OCI-LY1 (cell line): ENCODE measurements at regions not wholly inside any gene's neighbourhood (a gene's known extent, or its start where the extent isn't known, plus 50 kb on each side); places are given as distances from the start of the nearest gene placed in this dataset.

Experiments
- H2AFZ ChIP-seq: fragments of 200-600 bp; sonication (generic), shearing (Covaris generic); 2 replicates; pipeline ENCODE4 v1.6.0; 2014; ENCODE audit warnings: antibody characterized with exemption, mild to moderate bottlenecking, low read length
- H3F3A ChIP-seq: fragments of 200-600 bp; sonication (generic), shearing (Covaris generic); 2 replicates; pipeline ENCODE4 v1.6.0; 2014; ENCODE audit warnings: mild to moderate bottlenecking, antibody characterized with exemption, low read length, moderate library complexity; ENCODE audit not compliant: insufficient read depth
- H3K27ac ChIP-seq: fragments of 200-600 bp; sonication (generic); 2 replicates; pipeline ENCODE4 v1.5.1; 2014; ENCODE audit warnings: low read length, mixed run types, mild to moderate bottlenecking, low read depth; ENCODE audit not compliant: poor library complexity, severe bottlenecking
- H3K27me3 ChIP-seq: fragments of 200-600 bp; sonication (generic); 2 replicates; pipeline ENCODE4 v1.6.0; 2014; ENCODE audit warnings: antibody characterized with exemption, mild to moderate bottlenecking, low read length, moderate library complexity; ENCODE audit not compliant: insufficient read depth
- H3K36me3 ChIP-seq: fragments of 200-600 bp; sonication (generic); 2 replicates; pipeline ENCODE4 v1.6.1; 2014; ENCODE audit warnings: mild to moderate bottlenecking, antibody characterized with exemption, low read length, moderate library complexity, mixed read lengths; ENCODE audit not compliant: insufficient read depth
- H3K4me1 ChIP-seq: fragments of 200-600 bp; sonication (generic); 2 replicates; pipeline ENCODE4 v1.5.1; 2014; ENCODE audit warnings: mild to moderate bottlenecking, low read length, moderate library complexity; ENCODE audit not compliant: insufficient read depth, severe bottlenecking
- H3K4me2 ChIP-seq: fragments of 200-600 bp; sonication (generic), shearing (Covaris generic); 2 replicates; pipeline ENCODE4 v1.6.1; 2014; ENCODE audit warnings: low read length
- H3K4me3 ChIP-seq: fragments of 200-600 bp; sonication (generic); 2 replicates; pipeline ENCODE4 v1.5.1; 2014; ENCODE audit warnings: low read length, low read depth, mild to moderate bottlenecking, mixed read lengths; ENCODE audit not compliant: poor library complexity, severe bottlenecking
- H3K79me2 ChIP-seq: fragments of 200-600 bp; shearing (Covaris generic); 2 replicates; pipeline ENCODE4 v1.6.1; 2016; ENCODE audit warnings: mixed run types, low read length, mixed read lengths; ENCODE audit not compliant: insufficient read depth
- H3K9ac ChIP-seq: fragments of 200-600 bp; sonication (generic), shearing (Covaris generic); 2 replicates; pipeline ENCODE4 v1.6.1; 2014; ENCODE audit warnings: mild to moderate bottlenecking, low read length, mixed read lengths
- H3K9me2 ChIP-seq: fragments of 200-600 bp; sonication (generic), shearing (Covaris generic); 2 replicates; pipeline ENCODE4 v1.6.1; 2014; ENCODE audit warnings: low read depth, mild to moderate bottlenecking, low read length, mixed read lengths
- H3K9me3 ChIP-seq: fragments of 200-600 bp; shearing (Covaris generic); 2 replicates; pipeline ENCODE4 v1.6.1; 2014; ENCODE audit warnings: low read length, mixed read lengths
- H4K20me1 ChIP-seq: fragments of 200-600 bp; sonication (generic), shearing (Covaris generic); 2 replicates; pipeline ENCODE4 v1.6.0; 2016; ENCODE audit warnings: mild to moderate bottlenecking, low read length; ENCODE audit not compliant: insufficient read depth
- CTCF ChIP-seq: fragments of 200-600 bp; sonication (generic), shearing (Covaris generic); IDR thresholded peaks from 2 replicates; pipeline ENCODE4 v1.5.1; 2017; ENCODE audit warnings: mild to moderate bottlenecking, antibody characterized with exemption, low read length, moderate library complexity, mixed read lengths
- EZH2 ChIP-seq: fragments of 200-600 bp; sonication (generic), shearing (Covaris generic); IDR thresholded peaks from 2 replicates; pipeline ENCODE4 v1.8.0; 2017; ENCODE audit warnings: borderline replicate concordance, mixed run types, mild to moderate bottlenecking, antibody characterized with exemption, low read length, moderate library complexity, mixed read lengths

- no peak overlapping the region for H3K4me3 ChIP-seq
- no peak overlapping the region for H3K4me2 ChIP-seq
- H3F3A ChIP-seq = no peaks in the 10 kb centered on the region
- no peak overlapping the region for H2AFZ ChIP-seq
- no peaks in the 10 kb centered on the region for H3K9me3 ChIP-seq
- no peak overlapping the region for H3K27ac ChIP-seq
- no peaks in the 10 kb centered on the region for H4K20me1 ChIP-seq
- TF ChIP-seq CTCF (no peak), EZH2 (no peak)
- no peaks in the 10 kb centered on the region for H3K36me3 ChIP-seq
- no peaks in the 10 kb centered on the region for H3K4me1 ChIP-seq
- no peaks in the 10 kb centered on the region for H3K9me2 ChIP-seq
- no peaks in the 10 kb centered on the region for H3K27me3 ChIP-seq
- H3K9ac ChIP-seq = no peak overlapping the region
- no peaks in the 10 kb centered on the region for H3K79me2 ChIP-seq
Observed at GRCh38 chr7:153047079-153047959, 287.8 kb downstream of the ACTR3B start.

GRCh38 chr7:153052206-153052605 is 292.7 kb downstream of the ACTR3B start:
- H3K79me2 ChIP-seq = no peaks in the 10 kb centered on the region
- no peaks in the 10 kb centered on the region for H3F3A ChIP-seq
- TF ChIP-seq EZH2 (no peak), CTCF (no peak)
- no peak overlapping the region for H3K27ac ChIP-seq
- H3K27me3 ChIP-seq = no peaks in the 10 kb centered on the region
- no peak overlapping the region for H3K4me3 ChIP-seq
- no peaks in the 10 kb centered on the region for H3K36me3 ChIP-seq
- H3K9me2 ChIP-seq = no peaks in the 10 kb centered on the region
- no peaks in the 10 kb centered on the region for H3K4me1 ChIP-seq
- no peak overlapping the region for H3K4me2 ChIP-seq
- no peak overlapping the region for H3K9ac ChIP-seq
- H4K20me1 ChIP-seq = no peaks in the 10 kb centered on the region
- H2AFZ ChIP-seq = no peak overlapping the region
- no peaks in the 10 kb centered on the region for H3K9me3 ChIP-seq

- Histone ChIP-seq H4K20me1 (no peaks in the 10 kb centered on the region), H2AFZ (no peak overlapping the region), H3K36me3 (no peaks in the 10 kb centered on the region), H3K27ac (no peak overlapping the region), H3K4me3 (no peak overlapping the region), H3F3A (no peaks in the 10 kb centered on the region), H3K9ac (no peak overlapping the region), H3K4me2 (no peak overlapping the region), H3K4me1 (no peaks in the 10 kb centered on the region), H3K9me2 (no peaks in the 10 kb centered on the region), H3K9me3 (no peaks in the 10 kb centered on the region), H3K27me3 (no peaks in the 10 kb centered on the region), H3K79me2 (no peaks in the 10 kb centered on the region)
- TF ChIP-seq CTCF = no peak
- TF ChIP-seq EZH2 = no peak
Observed at GRCh38 chr7:153061910-153062528, 302.5 kb downstream of the ACTR3B start.
